LNCaP clone FGC (cell line): ENCODE measurements at regions not wholly inside any gene's neighbourhood (a gene's known extent, or its start where the extent isn't known, plus 50 kb on each side); places are given as distances from the start of the nearest gene placed in this dataset.

Experiments used
- DNase-seq: peaks from one replicate; pipeline ENCODE4 v3.0.0-alpha.2; 2011; ENCODE audit warnings: low read depth
- H3K4me3 ChIP-seq: 2 replicates; pipeline ENCODE4 v1.5.1; 2011; ENCODE audit warnings: mild to moderate bottlenecking, low read depth, low read length, control low read depth
- TF ChIP-seq, protein P1 (sequence below): IDR thresholded peaks from 2 replicates; pipeline ENCODE4 v1.5.1; 2012; ENCODE audit warnings: mild to moderate bottlenecking; ENCODE audit not compliant: control insufficient read depth, insufficient read depth; ENCODE audit errors: extremely low read depth

DNA sequence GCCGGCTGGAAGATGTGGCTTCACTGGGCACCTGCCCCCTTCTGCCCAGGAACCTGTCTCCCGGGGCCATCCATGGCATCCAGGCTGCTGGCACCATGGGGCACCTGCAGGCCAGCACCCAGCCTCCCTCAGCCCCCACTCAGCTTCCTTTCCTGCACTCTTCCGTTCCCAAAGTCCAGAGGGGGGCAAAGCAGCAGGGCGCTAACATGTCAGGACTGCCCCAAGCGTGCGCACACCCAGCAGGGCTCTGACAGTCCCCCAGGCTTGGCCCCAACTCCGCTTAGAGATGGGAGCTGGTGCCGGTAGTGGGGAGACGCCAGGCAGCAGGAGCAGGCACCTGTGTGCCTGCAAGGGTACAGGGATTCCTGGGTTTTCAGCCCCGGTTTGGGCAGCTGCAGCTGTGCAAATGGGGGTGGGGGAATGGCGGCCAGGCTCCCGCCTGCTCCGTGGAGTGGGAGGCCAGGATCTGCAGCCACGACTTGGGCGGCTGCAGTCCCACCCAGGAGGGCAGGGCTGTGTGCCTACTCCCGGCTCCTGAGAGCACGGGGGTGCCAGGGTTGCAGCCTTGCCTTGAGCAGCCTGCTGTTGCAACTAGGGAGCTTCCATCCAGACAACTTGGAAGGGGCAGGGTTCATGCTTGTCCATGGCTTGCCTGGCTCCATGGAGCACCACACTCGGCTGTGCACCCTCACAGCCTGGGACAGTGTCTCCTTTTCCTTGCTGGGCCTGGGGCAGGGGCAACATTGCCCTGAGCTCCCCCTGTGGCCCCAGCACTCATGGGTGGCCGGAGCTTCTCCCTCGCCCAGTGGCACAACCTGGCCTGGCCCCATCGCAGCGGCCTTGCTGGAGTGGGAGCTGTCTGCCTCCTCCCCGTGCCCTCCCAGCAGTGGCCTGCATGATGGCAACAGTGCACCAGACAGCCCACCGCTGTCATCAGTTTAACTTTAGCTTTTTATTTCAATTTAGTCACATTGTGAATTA is 561.1 kb downstream of the MTRR start:
- TF ChIP-seq, protein P1, sequence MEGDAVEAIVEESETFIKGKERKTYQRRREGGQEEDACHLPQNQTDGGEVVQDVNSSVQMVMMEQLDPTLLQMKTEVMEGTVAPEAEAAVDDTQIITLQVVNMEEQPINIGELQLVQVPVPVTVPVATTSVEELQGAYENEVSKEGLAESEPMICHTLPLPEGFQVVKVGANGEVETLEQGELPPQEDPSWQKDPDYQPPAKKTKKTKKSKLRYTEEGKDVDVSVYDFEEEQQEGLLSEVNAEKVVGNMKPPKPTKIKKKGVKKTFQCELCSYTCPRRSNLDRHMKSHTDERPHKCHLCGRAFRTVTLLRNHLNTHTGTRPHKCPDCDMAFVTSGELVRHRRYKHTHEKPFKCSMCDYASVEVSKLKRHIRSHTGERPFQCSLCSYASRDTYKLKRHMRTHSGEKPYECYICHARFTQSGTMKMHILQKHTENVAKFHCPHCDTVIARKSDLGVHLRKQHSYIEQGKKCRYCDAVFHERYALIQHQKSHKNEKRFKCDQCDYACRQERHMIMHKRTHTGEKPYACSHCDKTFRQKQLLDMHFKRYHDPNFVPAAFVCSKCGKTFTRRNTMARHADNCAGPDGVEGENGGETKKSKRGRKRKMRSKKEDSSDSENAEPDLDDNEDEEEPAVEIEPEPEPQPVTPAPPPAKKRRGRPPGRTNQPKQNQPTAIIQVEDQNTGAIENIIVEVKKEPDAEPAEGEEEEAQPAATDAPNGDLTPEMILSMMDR, result no peak

GRCh38 chr5:8434501-8434900 is 565.6 kb downstream of the MTRR start:
- DNase-seq, result no peak
- TF ChIP-seq, protein P1, result no peak

More for the DNA sequence above, 561.1 kb downstream of the MTRR start:
- DNase-seq, result no peak
- no peak overlapping the region for H3K4me3 ChIP-seq

GRCh38 chr5:8436924-8437323 is 568.0 kb downstream of the MTRR start:
- TF ChIP-seq, protein P1, result no peak
- no peak for DNase-seq
- no peak overlapping the region for H3K4me3 ChIP-seq

More at GRCh38 chr5:8434501-8434900, 565.6 kb downstream of the MTRR start:
- H3K4me3 ChIP-seq, result no peak overlapping the region

- H3K4me3 ChIP-seq, result no peak overlapping the region
- no peak for DNase-seq
- TF ChIP-seq, protein P1, result no peak
Measured at GRCh38 chr5:8445139-8445538, 576.2 kb downstream of the MTRR start.

DNA sequence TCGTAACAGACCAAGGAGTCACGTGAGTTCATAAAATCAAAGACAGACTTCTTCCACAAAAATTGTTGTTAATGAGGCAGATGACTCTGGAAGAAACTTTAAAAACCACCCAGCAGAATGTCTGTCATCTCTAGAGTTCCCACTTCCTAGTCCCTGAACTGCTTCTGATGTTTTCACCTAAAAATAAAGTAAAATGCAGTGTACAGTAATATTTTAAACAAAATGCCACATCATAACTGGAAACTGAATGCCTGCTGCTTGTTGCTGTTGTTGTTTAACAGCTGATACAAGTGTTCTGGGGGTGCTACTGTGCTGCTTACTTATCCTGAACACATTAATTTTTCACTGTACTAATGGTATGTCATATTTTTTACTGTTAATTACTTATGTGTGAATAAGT is 577.2 kb downstream of the MTRR start:
- H3K4me3 ChIP-seq, result no peak overlapping the region
- TF ChIP-seq, protein P1, result no peak
- DNase-seq, result no peak

GRCh38 chr5:8456846-8457186 is 587.9 kb downstream of the MTRR start:
- TF ChIP-seq, protein P1, result no peak
- DNase-seq, result no peak
- H3K4me3 ChIP-seq, result peak overlapping the region; percentile 77
